Stimulated activated naive CD8-positive, alpha-beta T cell treated with anti-CD3 and anti-CD28 coated beads, Interleukin-15, Interleukin-2, amounts not matched to agents 100 U/mL and 50 U/mL, for 24 hours (primary cell): ENCODE measurements at regions not wholly inside any gene's neighbourhood (a gene's known extent, or its start where the extent isn't known, plus 50 kb on each side); places are given as distances from the start of the nearest gene placed in this dataset.
"Not testable (repeated sequence)": the region's sequence is repeated elsewhere in the genome, so short reads cannot be mapped to it uniquely, and the experiment has no call there.

ENCODE experiments used
- ATAC-seq: fragments of 150-1000 bp; cut with Tn5 transposase; one replicate; pipeline ENCODE4 v1.10.0; 2021
- DNase-seq: peaks from one replicate; pipeline ENCODE4 v3.0.0; 2021

DNA sequence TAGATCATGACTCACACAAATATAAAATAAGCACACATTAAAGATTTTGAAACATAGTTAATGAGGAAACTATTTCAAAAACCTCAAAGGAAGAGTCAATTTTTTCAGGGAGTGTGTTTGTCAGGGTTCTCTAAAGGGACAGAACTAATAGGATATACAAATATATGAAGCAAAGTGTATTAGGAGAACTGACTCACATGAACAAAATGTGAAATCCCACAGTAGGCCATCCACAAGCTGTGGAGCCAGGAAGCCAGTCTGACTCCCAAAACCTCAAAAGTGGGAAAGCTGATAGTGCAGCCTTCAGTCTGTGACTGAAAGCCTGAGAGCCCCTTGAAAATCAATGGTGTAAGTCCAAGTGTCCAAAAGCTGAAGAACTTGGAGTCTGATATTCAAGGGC lies 898.0 kb upstream of the EYS start:
- DNase-seq, result no peak
- ATAC-seq, result no peak

DNA sequence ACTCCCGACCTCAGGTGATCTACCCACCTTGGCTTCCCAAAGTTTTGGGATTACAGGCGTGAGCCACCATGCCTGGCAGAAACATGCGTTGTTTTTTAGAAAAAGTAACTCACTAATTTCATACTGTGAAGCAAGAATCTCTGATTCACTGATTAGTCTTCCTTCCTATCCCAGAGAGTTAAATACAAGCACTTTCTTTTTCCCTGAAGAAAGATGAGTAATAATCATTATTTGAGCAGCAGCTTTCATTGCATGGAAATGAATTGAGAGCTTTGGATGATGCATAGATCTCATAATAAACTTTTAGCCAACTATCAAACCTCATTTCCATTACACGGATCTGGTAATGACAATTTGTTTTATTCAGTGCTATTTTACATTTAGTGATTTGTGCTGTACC lies 892.5 kb upstream of the EYS start:
- no peak for DNase-seq

DNA sequence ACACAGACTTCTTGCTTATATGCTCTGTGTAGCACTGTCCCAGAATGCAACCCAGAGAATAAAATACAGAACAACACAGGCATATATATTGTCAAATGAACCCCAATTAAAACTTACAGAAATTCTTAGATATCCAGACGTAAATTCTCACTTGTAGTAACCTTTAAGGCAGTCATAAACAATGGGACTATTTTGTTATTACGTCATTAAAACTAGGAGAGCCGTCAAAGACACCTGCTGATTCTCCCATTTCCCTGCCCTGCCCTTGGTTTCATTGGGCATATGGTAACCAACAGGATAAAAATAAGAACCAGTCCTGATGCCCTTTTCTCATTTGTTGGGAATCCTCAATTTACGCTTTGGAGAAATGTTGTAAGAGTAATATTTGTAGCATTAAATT lies 871.3 kb upstream of the EYS start:
- no peak for ATAC-seq
- DNase-seq, result no peak

More for the DNA sequence above, 892.5 kb upstream of the EYS start:
- ATAC-seq, result no peak

DNA sequence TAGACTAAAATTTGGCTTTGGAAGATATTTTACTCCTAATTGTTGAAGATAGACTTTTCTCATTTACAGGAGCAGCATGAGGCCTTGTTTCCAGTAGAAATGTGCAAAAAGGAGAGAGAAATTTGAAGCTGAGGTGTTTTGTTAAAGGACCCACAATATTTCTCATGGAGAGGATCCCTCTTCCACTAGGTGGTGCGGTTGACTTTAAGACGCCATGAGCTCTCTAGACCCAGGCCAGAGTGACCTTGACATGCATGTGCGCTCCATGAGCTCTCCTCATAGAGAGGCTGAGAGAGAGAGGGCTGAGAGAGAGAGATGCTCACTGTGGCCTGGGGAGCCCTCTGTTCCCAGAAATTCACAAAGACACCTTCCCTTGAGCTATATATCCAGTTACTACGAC lies 861.2 kb upstream of the EYS start:
- no peak for ATAC-seq

DNA sequence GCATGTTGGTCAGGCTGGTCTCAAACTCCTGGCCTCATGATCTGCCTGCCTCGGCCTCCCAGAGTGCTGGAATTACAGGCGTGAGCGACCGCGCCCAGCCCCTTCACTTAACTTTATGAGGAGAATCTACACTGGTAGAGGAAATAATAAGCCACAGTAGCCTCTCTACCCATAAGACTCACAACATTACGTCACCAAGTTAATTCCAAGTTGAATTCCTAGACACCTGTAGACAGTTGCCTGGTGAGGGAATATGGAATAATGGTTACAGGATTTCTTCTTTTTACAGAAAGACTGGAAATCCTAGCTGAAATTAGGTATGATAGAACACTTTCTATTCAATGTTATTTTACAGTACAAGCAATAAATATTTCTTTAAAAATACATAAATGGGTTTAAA lies 854.5 kb upstream of the EYS start:
- ATAC-seq (no peak), DNase-seq (no peak)

More for the DNA sequence above, 861.2 kb upstream of the EYS start:
- DNase-seq, result no peak

DNA sequence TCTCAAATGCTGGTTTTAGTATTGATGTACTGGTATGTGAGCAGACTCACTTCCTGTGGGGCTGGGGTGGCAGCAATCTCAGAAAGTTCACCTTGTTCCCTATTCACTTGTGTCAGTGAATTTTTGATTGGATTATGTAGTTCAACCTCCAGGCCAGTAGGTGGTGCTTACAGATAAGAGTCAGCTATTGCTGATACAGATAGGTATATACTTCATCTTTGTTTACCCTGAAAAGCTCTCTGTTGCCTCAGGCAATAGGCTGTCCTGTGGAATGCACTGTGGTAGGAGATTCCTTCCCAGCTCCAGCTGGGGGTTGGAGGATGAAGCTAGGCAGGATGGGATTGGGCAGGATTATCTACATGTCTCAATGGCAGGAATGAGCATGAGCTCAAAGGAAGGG lies 851.2 kb upstream of the EYS start:
- DNase-seq, result no peak

DNA sequence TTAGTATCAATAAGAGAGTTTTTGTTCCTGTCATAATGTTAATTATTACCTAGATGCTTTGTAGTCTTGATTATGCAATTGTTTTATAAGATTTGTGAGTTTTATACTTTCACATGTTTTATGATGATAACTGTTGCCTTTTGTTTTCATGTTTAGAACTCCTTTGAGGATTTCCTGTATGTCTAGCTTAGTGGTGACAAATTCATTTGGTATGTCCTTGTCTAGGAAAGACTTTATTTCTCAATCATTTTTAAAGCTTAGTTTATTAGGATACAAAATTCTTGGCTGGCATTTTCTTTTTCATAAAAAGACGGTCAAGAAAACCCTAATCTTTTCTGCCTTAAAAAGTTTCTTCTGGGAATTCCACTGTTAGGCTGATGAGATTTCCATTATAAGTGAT lies 849.9 kb upstream of the EYS start:
- no peak for DNase-seq
- no peak for ATAC-seq

More for the DNA sequence above, 851.2 kb upstream of the EYS start:
- ATAC-seq, result no peak

DNA sequence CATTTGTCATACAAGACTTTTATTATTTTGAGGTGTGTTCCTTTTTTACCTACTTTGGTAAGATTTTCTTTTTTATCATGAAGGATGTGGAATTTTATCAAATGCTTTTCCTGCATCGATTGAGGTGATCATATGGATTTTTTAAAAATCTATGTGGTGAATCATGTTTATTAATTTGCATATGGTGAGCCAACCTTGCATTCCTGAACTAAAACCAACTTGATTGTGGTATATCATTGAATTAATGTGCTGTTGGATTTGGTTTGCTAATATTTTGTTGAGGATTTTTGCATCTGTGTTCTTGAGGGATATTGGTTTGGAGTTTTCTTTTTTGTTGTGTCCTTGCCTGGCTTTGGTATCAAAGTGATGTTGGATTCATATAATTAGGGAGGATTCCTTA lies 848.1 kb upstream of the EYS start:
- DNase-seq, result no peak
- ATAC-seq, result no peak

DNA sequence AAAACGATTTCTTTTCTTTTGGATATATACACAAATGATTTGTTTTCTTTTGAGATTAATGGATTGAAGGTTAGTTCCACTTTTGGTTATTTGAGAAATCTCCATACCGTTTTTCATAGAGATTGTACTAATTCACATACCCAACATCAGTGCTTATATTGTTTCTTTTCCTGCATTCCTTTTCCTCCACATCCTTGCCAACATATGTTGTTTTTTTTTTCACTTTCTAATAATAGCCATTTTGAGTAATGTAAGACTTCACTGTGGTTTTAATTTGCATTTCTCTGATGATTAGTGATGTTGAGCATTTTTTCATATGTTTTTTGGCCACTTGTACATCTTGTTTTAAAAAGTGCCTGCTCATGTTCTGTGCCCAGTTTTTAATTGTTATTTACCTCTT lies 846.4 kb upstream of the EYS start:
- DNase-seq (no peak), ATAC-seq (no peak)

DNA sequence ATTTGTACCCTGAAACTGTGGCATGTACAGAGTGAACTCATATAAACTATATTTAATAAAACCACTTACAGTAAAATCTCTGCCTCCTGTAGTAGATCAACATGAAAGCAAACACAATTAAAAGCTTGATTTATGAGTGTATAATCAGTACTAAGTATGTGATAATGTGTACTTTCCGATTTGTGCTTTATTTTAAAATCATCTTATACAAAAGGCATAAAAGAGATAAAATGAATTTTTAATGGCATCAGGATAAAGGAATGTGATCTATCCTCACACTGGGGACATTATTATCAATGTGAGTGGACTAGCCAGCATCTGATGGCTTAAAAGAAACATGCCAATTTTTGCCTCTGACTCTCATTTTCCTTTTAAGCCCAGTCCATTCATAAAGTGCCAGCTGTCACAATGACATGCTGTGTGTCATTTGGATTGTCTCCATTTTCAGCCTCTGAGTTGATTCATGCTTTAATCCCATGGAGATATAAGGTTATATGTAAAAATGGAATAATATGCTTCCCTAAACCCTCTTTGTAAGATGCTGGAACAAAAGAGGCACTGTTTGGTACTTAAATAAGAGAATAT lies 831.6 kb upstream of the EYS start:
- ATAC-seq (no peak), DNase-seq (no peak)

DNA sequence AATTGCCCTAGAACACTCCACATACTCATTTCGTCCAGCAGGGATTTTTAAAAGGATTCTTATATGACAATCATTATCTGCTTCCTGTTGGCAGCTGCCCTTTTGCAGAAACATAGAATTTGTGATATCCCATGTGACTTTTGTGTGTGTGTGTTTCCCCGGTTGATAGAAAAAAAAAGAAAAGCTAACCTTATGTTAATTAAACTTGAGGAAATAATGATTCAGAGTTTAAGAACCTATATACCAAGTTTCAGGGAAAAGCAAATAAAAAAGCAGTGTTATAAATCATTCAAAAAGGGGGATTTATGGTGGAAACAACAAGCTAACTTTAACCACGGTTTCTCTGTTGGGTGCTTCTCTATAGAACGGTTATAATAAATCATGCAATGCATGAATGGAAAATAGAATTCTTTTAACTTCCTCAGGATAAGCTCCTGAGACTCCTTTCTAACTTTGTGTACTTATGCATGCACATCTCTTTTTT lies 826.9 kb upstream of the EYS start:
- ATAC-seq (no peak), DNase-seq (no peak)

DNA sequence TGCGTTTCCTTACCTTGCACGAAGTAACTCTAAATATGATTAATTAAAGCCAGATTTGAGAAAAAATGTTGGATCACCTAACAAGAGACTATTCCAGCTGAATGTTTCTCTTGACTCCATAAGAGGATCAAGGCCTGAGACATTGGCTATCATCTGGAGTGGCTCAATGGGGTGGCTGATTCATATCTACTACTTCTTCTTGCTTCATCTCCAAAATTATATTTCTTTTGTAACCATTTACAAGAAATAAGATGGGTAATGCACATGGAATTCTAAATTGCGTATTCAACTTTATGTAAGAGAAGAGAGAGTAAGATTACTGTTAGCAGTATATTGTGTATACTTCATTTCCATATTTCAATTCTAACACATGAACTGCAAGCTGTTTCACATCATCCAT lies 819.0 kb upstream of the EYS start:
- no peak for DNase-seq
- ATAC-seq, result no peak

DNA sequence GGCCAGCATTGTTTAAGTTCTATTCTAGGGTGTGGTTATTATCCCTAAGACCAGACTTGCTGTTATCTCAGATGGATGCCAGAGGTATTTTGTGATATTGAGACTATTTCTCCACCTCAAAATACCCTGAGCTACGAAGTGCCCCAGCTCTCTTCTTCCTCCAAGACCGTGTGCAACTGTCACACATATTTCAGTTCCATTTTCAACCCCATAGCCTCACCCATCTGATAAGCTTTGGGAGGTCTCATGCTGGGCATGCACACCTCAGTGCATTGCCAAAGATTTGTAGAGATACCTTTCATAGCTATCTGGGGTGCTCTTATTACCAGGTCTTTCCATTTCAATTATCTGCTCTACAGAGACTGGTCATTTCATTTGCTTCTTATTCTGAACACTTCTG lies 815.8 kb upstream of the EYS start:
- DNase-seq (no peak), ATAC-seq (no peak)

DNA sequence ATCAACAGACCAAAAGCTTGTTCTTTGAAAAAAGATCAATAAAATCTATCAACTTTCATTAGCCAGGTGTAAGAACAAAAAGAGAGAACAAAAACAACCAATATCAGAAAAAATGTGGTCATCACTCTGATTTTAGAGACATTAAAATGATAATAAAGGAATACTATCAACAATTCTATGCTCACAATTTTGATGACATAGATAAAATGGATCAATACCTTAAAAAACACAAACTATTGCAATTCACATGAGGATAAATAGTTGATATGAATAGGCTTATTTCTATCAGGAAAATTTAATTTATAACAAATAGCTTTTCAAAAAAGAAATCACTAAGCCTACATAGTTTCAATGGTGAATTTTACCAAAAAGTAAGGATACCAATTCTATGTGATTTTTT lies 809.4 kb upstream of the EYS start:
- ATAC-seq (no peak), DNase-seq (no peak)

DNA sequence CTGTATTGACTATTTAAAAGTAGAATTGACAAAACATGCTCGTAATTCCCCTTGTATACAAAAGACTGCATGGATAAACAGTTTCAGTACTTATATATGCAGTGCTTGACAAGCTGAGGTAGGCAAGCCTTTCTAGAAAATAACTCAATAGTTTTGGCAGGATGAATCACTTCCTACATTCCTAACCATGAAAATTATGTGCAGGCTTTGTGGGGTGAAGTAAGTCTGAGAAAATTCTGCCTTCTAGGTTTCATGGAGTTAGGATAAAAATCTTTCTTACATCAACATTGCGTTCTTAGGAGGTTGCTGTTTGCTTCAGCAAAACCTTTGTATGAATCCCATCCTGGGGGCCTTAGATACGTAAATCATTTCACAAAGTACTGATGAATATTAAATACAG lies 801.4 kb upstream of the EYS start:
- DNase-seq (no peak), ATAC-seq (no peak)

DNA sequence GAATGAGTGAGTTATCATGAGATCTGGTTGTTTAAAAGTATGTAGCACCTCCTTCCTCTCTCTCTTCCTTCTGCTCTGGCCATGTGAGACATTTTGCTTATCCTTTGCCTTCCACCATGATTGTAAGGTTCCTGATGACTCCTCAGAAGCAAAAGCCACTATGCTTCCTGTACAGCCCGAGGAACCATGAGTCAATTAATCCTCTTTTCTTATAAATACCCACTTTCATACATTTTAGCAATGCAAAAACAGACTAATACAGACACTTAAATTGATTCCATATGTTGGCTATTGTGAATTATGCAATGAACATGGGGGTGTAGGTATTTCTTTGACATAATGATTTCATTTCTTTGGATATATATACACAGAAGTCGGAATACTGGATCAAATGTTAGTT lies 792.8 kb upstream of the EYS start:
- DNase-seq (no peak), ATAC-seq (no peak)

DNA sequence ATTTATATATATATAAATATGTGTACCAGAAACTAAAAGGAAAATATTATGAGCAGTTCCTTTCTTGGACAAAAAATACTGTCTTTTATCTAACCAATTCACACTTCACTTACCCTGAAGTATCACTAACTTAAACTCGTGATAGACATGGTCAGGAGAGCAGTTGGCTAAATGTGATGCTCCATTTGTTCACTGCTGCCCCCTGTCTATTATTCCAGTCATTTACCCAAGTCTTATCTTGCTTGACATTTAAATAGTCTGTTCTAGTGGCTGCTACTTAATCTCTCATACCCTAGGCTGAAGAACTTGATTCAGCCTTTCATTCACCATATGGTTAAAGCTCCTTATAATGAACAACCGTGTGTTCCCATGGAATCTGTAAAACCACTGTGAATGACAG lies 789.6 kb upstream of the EYS start:
- no peak for ATAC-seq
- no peak for DNase-seq

DNA sequence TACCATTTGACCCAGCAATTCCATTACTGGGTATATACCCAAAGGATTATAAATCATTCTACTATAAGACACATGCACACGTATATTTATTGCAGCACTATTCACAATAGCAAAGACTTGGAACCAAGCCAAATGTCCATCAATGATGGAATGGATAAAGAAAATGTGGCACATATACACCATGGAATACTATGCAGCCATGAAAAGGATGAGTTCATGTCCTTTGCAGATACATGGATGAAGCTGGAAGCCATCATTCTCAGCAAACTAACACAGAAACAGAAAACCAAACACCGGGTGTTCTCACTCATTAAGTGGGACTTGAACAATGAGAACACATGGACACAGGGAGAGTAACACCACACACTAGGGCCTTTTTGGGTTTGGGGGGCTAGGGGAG lies 787.6 kb upstream of the EYS start:
- DNase-seq, ATAC-seq: not testable (repeated sequence)

DNA sequence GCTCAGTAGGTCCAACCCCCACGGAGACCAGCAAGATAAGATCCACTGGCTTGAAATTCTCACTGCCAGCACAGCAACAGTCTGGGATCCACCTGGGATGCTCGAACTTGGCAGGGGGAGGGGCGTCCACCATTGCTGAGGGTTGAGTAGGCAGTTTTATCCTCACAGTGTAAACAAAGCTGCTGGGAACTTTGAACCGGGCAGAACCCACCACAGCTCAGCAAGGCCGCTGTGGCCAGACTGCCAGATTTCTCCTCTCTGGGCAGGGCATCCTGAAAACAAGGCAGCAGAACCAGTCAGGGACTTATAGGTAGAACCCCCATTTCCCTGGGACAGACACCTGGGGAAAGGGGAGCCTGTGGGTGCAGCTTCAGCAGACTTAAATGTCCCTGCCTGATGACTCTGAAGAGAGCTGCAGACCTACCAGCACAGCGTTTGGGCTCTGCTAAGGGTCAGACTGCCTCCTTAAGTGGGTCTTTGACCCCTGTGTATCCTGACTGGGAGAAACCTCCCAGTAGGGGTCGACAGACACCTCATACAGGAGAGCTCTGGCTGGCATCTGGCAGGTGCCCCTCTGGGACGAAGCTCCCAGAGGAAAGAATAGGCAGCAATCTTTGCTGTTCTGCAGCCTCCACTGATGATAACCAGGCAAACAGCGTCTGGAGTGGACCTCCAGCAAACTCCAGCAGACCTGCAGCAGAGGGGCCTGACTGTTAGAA lies 782.4 kb upstream of the EYS start:
- DNase-seq (no peak), ATAC-seq (no peak)

DNA sequence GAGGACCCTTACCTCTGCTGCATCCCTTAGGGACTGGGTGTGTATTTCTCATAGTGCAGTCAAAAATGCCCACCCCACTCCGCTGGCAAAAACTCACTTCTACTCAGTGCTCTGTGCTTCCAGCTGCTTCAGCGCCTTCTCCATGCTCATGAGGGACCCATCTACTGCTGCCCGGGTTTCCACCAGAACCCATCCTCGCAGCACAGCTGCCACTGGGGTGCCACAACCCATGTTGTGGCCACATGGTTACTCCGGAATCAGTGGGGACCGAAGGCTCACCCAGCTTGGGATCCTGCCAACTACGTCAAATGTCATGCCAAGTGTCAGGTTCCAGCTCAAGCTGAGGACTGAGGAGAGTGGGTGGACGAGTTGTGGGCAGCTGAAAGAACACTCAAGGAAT lies 774.2 kb upstream of the EYS start:
- DNase-seq, result no peak
- ATAC-seq, result no peak

DNA sequence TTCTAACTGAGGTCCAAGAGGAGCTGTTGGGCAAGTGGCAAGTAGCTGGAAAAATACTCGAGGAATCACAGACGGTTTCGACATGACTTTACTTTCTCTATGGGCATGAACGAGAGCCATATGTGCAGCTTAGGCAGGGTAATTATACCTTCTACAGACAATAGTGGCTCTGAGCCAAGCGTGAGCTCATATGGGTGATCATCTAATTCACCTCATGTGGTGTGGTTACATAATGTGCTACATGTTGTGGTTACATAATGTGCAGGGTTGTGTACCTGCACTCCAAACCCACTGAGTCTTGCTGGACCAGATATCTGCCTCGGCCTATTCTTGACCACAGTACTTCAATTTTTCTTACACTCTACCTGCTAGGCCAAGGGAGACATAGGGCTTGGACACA lies 771.7 kb upstream of the EYS start:
- DNase-seq (no peak), ATAC-seq (no peak)

DNA sequence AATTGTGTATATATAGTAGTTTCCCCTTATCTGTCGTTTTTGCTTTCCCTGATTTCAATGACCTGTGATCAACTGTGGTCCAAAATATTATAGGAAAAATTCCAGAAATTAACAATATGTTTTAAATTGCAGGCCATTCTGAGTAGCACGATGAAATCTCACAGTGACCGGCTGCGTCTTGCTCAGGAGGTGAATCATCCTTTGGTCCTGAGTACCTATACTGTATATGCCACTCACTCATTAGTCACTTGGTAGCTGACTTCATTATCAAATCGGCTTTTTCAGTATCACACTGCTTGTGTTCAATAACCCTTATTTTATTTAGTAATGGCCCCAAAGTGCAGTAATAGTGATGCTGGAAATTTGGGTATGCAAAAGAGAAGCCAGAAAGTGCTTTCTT lies 728.3 kb upstream of the EYS start:
- ATAC-seq (no peak), DNase-seq (no peak)

DNA sequence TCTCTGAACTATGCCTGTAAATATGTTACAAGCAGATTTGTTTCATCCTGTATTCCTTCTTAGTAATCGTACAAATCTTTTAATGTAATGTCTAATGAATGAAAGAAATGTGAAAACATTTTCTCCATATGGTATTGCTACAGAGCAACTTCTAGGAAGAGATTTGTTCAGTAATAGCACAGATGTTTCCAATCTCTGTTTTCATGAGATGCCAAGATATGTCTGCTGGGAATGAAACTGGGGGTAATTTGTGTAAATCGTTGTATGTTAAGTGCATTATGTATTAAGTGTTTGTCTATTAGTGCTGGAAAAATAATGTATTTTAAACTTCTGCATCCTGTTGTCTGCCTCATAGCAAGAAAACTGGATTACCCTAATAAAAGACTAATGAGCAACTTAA lies 722.2 kb upstream of the EYS start:
- ATAC-seq (no peak), DNase-seq (no peak)

DNA sequence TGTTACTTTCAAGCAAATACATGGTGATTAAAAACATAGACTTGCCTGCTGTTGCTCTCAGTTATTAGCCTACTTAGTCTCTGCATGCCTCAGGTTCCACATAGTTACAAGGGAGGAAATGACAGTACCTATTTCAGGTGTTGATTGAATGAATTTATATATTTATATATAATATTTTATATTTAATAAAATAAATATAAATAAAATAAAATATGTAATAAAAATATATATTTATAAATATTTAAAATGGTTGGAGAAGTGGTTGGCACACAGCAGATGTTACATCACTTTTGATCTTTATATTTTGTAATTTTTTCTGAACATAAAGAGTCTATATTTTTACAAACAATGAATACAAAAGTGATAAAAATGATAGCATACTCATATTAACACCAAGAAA lies 716.0 kb upstream of the EYS start:
- ATAC-seq (no peak), DNase-seq (no peak)
